Renal pelvis (tissue), 1 donor: ENCODE measurements at regions not wholly inside any gene's neighbourhood (a gene's known extent, or its start where the extent isn't known, plus 50 kb on each side); places are given as distances from the start of the nearest gene placed in this dataset.
A peak's percentile ranks its signal among the peaks of the same experiment; 100 is the strongest.

Experiments used
- DNase-seq: peaks from one replicate; pipeline ENCODE4 v3.0.0-alpha.2; 2013

DNA sequence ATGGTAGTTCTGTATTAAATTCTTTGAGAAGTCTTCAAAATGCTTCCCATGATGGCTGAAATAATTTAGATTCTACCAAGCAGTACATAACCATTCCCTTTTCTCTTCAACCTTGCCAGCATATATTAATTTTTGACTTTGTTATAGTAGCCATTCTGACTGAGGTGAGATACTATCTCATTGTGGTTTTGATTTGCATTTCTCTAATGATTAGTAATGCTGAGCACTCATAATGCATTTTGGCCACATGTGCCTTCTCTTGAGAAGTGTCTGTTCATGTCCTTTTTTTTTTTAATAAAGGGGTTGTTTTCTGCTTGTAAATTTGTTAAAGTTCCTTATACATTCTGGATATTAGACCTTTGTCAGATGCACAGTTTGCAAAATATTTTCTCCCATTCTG lies 173.9 kb downstream of the CALCRL start:
- DNase-seq = no peak

DNA sequence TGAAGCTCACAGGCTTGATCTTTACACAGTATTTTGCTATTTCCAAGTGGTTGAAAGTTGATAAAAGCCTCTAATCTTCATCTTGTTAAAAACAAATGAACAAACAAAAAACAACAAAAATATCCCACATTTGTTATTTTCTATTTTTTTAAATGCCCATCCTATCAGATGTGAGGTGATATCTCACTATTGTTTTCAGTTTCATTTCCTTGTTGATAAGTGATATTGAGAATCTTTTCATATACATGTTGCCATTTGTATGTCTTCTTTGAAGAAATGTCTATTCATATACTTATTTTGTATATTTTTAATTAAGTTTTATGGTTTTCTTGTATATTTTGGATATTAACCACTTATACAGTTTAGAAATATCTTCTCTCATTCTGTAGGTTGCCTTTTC lies 175.8 kb downstream of the CALCRL start:
- DNase-seq = no peak

DNA sequence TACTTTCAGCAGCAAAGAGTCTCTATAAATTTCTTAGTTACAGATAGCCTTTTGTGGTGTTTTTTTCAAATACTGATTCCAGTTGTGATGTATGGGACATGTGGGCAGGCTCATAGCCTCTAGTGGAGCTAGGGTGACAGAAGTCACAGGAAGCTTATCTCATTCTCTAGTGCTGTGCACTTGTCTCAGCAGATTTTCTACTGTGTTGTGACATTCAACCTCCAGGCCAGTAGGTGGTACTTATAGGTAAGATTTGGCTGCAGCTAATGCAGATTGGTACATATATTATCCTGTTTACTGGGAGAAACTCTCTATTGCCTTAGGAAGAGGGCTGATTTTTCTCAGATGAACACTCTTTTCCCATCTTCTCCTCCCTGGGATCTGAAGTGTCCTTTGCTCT lies 176.2 kb downstream of the CALCRL start:
- no peak for DNase-seq

DNA sequence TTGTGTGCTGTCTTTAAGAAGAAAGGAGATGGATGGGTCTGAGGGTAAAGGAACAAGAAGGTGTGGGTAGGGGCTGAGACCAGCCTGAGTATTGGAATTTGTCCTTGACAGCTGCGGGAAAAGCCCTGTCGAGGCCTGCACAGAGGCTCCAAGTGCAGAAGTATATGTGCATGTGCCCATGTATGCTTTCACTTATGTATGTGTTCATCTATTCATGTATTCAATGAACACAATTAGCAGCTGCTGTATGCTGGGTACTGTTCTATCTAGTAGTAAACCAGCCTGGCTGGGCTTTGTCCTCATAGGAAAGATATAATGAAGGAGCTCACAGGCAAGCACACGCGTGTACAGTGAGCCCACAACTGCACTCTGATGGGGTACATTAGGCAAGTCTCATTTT lies 181.4 kb downstream of the CALCRL start:
- no peak for DNase-seq

DNA sequence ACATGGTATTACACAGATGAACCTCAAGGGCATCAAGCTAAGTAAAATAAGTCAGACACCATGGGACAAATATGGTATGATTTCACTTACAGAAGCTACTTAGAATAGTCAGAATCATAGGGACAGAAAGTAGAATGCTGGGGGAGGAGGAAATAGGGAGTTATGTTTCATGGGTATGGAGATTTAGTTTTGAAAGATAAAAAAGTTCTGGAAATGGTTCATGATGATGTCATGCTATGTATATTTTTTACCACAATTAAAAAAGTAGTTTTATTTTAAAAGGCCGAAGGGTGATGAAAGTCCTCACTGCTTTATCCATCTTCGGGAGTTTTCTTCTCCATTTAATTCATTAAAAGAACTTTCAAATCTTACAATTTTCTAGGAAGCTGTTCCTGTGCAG lies 181.9 kb downstream of the CALCRL start:
- no peak for DNase-seq

DNA sequence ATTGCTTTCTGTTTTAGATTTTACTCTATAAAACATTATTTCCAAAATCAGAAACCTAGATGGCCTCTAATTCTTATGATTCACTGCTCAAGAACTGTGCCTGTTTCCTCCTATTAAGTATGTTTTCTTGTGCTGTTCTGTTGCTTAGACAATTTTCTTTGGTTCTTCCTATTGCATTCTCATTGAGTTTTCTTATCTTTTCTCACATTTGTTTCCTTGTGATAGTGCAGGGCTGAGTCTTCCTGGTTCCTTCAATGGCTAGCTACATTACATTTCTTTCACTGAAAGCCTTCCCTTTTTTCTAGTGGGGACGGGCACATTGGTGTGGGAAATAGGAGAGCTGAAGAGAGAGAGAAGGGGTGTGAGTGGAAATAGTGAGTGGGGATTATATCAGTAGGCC lies 183.4 kb downstream of the CALCRL start:
- DNase-seq = no peak

DNA sequence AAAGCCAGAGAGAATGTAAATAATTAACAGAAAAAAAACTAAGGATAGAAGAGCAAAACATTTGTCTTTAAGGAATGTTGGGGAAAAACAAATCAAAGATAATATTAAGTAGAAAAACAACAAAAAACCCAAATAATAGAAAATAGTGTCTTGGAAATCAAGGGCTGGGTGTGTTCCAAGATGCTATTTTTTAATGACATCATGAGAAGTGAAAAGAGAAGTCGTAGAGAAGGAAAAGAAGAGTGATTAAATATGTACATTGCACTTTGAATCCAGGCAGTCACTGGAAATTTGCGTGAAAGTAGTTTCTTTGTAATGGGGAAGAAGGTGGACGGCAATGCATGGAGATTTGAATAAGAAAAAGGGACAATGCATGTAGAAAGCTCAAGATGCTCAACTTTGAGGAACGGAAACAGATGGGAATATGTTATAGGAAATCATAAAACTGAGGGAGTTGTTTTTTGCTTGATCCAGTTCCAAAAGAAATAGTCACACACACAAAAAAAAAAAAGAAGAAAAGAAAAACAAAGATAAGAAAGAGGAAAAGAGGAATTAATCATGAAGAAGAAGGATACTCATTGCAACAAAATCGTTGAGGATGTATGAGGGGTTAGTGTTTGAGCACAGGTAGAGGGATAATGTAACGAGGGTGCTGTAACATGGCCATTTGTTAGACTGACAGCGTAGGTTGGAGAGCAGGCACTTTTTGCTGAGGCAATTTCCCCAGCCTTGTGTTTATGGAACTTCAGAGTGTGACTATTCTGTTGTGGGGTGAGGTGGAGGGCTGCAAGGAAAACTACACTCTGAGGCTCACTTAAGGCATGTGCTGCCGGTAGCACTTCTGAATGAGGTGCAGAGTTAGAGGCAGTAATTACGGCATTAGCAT lies 184.1 kb downstream of the CALCRL start:
- DNase-seq = peak; percentile 19

DNA sequence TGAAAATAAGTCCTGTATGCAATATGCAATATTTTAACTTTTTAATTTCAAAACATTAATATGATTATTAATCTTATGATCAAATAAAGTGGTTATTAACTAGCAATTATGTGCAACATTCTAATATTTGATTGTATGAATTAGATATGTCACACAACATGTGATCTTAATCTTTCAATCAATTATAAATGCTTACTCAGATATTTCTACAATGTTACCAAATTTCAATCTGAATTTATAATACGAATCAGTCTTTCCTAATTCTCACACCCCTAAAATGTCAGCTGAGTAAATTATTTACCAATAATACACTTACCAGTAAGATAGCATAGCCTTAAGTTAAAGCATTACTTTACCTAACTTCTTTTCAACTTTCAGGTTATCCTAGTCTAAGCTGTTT lies 186.3 kb downstream of the CALCRL start:
- DNase-seq = no peak

DNA sequence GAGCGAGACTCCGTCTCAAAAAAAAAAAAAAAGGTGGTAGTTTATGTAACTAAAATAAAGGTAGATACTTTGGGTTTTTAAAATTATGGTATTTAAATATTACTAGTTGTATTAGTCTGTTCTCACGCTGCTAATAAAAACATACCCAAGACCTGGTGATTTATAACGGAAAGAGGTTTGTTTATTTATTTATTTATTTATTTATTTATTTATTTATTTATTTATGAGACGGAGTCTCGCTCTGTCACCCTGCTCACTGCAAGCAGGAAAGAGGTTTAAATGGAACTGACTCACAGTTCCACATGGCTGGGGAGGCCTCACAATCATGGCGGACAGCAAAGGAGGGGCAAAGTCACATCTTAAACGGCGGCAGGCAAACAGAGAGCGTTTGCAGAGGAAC lies 196.0 kb downstream of the CALCRL start:
- DNase-seq = no peak

DNA sequence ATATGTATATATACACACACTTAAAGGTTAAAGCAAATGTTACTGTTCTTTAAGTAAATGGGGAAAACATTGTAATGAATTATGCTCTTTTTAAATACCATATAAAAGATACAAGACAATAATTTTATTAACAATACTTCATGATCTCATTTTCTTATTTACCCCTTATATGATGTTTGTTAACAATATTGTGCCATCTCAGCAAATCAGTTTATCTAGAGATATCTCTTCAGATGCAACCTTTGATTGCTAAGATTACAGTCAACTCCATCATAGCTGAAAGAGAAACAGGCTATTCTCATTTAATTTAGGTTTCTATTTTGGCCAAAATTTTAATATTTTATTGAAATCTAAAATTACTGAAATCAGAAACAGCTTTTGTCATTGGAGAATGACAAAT lies 197.9 kb downstream of the CALCRL start:
- DNase-seq = no peak

DNA sequence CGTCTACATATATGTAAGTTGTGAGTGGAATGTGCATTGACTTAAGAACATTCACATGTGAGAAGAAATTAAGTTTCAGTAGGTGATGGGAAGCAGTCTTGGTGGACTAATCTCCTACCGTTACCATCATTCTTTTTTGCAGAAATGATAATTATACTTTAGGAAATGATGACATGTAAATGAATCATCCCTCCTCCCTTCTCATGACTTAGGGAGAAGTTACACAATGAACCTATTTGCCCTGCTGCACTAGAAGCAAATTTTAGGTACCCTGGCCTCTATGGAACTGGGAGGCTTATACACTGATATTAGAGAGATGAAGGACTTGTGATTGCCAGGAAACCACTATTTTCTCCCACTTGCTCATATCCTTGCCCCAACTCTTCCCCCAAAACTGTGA lies 214.2 kb downstream of the CALCRL start:
- no peak for DNase-seq

DNA sequence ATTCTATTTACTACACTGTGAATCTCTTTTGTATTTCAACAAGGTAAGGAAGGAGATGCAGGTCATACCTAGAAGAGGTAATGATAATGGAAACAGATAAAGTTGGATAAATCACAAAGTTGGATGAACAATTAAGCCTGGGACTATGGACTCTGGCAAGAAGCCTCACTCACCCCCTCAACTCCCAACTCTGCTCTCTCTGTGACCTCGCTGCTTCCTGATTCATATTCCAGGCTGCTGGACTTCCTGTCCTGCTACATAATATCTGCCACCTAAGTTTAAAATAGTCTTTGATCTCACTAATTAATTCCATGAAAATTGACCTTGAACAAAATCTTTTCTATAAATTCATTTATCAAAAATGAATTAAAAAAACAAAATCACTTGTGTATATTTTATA lies 215.3 kb downstream of the CALCRL start:
- DNase-seq = no peak

DNA sequence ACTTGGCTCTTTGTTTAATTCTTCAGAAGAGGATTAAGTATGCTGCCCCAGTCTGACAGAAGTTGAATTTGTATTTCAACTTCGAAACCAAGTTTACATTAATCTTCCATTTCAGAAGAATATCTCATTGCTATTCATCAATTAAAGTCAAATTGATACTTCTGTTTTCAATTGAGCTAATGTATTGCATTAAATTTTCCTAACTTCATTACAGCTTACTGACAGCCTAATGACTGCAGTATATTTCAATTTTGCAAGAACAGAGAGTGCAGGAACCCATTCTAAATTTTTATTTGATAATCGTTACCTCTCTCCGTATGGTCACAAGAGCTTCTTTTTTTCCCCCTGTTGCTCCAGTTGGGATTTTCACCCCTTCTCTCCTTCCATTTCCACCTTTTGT lies 218.0 kb downstream of the CALCRL start:
- DNase-seq = no peak

DNA sequence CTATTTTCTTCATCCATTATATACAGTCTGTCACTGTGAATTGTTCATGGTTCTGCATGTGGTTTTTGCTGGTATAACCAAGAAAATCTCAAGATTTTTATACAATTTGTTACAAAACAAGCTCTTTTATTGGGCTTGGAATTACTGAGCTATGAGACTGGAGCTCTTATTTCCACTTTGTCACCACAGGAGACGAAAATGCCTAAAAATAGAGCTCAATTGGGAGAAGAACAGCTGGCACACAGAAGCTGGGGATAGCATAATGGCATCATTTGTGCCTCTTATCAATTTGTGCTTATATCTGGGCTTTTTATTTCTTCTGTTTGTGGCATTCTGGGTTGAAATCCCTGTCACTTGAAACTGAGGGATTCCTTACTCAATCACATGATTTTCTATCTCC lies 219.1 kb downstream of the CALCRL start:
- no peak for DNase-seq

DNA sequence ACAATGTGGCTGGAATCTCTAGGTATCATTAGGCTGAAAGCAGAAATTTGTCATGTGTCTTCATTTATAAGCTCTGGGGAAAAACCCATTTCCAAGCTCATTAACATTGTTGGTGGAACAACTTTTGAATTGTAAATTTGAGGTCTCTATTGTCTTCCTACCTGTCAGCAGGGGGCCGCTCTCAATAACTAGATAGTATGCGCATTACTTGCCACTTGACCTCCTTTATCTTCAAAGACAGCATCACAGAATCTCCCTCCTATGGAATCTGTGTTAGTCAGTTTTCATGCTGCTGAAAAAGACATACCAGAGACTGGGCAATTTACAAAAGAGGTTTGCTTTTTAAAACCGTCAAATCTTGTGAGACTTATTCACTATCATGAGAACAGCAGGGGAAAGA lies 223.1 kb downstream of the CALCRL start:
- DNase-seq = no peak

DNA sequence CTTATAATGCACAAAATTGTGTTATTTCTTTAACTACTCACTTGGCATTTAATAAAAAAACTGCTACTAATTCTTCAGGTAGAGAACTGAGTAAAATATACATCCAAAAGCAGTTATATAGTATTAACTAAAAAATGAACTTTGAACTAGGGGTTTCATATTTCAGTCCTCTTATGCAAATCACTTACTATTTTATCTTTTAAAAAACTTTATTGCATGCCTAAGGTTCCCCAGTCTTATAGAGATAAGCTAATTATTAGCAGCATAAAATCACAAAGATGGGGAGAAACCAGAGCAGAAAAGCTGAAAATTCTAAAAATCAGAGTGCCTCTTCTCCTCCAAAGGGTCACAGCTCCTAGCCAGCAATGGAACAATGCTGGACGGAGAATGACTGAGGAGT lies 228.0 kb downstream of the CALCRL start:
- no peak for DNase-seq

DNA sequence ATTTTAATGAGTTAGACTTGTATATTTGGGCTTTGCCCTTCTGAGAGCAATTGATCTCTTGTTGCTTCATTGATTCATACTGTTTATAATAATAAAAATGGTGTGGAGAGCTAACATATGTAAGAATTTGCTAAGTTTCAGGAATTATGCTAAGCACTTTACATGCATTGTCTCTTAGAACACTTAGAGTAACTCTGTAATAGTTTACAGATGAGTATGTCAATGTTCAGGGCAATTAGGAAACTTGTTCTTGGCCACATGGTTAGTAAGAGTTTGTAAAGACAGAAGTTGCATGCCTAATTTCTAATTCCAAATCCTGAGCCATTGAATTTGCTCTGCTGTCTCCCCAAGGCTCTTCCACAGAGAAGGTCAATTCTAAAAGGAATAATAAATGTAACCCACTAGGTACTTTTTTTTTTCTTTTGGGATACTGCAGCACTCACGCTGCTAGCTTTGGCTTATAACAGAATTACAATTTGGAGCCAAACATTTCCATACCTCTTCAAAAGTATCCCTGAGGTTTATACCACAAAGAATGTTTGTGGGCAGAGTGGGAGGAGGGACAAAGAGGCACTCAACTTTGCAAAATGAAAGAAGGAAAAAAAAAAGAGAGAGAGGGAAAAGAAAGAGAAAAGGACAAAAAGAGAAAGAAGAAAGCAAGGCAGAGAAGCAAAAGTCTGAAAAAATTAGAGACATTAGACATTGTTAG lies 232.4 kb downstream of the CALCRL start:
- no peak for DNase-seq

DNA sequence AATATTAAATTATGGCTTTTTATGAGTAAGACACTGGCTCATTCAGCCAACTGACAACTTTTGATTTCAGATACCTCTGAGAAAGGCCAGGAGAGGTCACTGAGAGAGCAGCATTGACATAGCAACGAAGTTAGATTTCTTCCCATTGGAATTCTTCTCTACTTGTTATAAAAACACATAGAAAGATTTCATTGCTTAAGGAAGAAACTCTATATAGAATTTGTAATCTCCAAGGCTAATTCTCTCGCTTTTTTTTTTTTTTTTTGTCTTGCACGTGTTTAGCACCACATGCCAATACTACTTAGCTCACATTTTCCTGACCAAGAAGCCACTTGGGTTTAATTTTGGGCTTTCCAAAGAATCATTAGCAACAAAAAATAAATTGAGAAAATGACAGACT lies 233.7 kb downstream of the CALCRL start:
- no peak for DNase-seq

DNA sequence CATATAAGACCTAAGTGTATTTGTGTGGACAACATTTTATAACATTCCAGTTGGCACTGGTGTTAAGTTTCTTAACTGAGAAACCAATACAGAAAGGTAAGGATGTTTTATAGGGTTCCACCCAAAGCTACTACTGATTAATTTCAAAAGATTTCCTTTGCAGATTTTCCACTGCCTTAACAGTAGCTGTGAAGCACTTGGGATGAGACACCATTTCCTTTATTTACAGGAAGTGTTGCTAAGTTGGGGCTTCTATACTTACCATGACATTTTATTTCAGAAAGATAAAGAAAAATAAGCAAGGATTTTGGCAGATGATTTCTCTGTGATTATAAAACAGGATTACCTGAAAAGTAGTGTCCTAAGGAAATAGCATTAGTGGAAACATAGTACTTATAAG lies 234.3 kb downstream of the CALCRL start:
- DNase-seq = no peak

DNA sequence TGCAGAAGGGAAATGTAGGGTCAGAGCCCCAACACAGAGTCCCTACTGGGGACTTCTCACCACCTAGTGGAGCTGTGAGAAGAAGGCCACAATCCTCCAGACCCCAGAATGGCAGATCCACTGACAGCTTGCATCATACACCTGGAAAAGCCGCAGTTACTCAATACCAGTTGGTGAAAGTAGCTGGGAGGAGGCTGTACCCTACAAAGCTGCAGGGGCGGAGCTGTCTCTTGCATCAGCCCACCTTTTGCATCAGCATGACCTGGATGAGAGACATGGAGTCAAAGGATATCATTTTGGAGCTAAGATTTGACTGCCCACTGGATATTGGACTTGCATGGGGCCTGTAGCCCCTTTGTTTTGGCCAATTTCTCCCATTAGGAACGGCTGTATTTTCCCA lies 237.3 kb downstream of the CALCRL start:
- DNase-seq = no peak

DNA sequence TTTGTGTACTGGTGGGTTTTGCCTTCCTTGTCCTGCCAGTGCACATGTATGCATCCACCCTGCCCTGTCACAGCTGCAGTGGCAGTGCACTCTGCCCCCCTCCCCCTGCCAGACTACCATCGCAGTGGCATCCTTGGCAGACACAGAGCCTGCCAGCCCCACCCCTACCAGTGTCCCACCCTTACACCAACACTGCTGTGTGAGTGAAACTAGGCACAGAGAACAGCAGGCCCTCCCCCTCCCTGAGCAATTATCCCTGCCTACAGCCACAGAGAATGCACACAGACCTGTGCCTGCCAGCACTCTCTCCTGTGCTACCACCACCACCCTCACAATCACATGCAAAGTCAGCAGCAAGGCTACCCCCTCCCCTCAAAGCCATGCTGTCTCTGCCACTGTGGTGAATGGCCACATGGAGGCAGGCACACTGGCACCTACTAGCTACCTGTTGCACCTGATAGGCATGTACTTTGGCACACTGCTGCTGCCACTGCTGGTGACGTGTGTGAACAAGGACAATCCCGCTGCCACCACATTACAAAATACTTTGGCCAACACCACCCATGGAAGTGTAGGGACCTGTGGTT lies 239.8 kb downstream of the CALCRL start:
- DNase-seq = no peak

DNA sequence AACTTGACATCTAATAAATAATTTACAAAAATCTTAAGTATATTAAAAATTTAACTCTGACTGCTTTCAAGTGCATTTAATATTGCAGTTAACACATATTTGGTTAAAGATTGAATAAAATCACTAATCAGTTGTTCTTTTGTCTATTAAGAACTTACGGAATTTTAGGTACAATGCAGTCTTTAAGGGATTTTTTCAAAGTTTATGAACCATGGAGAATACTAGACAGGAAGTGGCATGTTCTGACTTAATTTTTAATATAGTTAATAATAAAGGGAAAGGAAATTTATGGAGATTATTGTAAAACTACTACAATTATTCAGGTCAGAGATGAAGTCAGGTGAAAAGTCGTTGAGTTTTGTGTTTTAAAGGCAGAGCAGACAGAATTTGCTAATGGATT lies 240.9 kb downstream of the CALCRL start:
- peak; percentile 9 for DNase-seq

DNA sequence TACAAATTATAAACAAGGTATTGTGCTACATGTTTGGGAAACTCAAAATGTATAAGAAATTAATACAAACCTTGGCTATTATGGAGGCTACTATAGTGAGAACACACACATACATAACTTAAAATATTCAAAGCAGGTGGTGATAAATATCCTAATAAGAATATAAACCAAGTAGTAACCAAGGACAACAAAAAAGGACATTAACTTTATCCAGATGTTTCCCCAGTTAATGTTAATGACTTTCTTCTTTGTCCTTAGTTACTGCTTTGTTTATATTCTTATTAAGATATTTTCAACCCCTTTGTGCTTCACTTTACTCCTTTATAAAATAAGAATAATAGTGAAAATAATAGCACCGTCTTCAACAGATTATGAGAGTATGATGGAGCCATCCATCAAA lies 241.6 kb downstream of the CALCRL start:
- no peak for DNase-seq
